ENCODE measurements at regions not wholly inside any gene's neighbourhood (a gene's known extent, or its start where the extent isn't known, plus 50 kb on each side); places are given as distances from the start of the nearest gene placed in this dataset.

DNA sequence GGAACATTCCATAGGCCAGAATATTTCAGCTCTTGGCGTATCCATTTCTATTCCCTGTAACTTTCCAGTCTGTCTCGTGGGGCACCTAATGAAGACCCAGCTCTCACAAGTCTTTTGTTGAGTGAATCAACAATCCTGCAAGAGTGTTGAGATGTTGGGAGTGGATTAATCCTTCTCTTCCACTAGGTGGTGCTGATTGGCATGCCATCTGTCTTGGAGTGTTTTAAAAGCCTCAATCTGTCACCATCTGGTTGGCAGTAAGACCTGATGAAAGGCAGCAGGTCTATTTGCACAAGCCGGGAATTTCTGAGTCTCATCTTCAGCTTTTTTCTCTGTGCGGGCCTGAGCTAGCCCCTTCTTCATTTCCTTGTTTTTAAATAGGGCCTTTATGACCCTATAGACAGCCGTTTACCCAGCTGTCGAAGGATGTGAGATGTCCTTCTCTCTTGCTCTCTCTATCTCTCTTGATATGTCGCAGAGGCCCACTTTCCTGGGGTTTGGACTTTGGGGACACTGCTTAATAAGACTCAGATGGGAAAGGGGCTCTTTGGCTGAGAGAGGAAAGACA, 180.5 kb downstream of the ZNF365 start:
- DNase-seq, result peak; percentile 11

DNA sequence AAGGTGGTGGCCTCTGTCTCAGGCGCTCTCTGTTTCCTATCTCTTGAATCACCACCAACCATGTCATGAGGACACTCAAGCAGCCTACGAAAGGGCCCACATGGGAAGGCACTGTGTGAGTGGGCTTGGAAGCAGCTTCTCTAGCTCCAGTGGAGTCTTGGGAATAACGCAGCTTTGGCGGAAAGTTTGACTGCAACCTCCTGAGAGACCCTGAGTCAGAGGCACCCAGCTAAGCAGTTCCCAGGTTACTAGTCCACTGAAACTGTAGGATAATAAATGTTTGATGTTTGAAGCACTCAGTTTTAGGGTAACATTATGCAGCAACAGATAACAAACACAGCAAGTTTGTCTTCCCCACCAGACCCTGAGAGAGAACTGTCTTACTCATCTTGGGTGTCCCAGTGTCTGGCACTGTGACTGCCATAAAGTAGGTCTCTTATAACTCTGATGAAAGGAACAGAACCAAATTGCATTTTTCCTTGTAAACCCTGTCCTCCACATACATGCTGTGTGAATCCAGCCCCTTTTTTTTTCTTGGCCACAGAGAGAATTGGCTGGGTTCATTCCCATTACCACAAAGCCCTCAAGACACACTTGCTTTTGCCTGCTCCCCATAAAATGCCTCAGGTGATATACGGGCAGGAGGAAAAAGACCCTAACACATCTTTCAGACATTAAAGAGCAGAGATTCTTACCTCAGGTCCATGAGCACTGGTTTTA, 185.5 kb downstream of the ZNF365 start:
- no peak for DNase-seq

DNA sequence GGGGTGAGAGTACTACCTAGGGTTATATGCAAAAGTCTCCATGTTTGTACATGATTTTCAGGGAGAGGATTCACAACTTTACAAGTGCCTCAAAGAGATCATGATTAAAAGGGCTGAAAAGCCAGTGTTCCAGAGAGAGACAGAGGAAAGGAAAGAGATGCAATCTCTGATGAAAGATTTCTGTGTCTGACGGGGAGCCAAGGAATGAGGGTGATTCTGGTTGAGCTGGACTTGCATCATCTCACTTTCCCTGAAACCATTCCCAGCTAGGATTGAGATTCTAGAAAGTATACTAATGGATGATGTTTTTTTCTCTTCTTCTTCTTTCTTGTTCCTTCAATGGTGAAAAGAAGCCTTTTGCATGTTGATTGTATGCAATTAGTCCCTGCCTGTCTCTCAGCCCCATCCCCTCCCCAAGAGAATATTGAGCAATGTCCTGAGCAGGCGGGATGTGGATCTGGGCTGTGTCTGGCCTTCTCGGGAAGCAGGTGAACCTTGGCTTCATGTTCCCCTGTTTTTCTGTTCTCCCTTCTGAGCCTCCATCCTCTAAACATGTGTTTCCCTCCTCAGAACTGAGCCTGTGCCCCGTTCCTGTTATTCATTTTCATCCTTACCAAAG, 186.1 kb downstream of the ZNF365 start:
- DNase-seq, result no peak

DNA sequence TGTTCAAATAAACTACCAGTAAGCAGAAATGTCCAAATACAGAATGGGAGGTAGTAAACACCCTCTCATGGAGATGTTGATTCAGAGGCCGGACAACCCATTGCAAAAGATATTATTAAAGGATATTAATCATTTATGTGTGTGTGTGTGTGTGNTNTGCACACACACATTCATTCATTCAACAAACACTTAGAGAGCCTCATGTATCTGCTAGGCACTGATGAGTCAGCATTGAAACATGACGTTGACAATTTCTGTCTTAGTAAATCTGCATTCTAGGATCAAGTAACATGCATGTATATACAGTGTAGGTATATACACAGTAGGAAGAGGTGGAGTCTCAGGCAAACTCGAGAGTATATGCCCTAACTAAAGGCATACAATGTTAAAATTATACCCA, 187.0 kb downstream of the ZNF365 start:
- DNase-seq, result no peak

DNA sequence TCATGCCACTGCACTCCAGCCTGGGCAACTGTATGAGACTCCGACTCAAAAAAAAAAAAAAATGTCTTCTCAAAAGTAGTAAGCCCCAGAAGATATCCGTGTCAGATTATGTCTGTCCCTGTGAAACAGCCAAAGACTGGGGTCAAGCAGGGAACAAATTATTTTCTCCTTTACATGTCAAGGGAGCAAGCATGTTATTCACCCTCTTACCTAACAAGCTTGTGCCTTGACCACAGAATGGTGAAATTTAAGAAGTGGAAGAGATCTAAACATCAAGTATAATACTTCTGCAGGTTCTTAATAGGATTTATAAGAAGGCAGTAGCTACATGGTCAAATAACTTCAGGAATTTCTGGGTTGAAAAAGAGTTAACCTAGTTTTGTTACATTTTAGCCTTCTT, 187.9 kb downstream of the ZNF365 start:
- DNase-seq, result no peak

DNA sequence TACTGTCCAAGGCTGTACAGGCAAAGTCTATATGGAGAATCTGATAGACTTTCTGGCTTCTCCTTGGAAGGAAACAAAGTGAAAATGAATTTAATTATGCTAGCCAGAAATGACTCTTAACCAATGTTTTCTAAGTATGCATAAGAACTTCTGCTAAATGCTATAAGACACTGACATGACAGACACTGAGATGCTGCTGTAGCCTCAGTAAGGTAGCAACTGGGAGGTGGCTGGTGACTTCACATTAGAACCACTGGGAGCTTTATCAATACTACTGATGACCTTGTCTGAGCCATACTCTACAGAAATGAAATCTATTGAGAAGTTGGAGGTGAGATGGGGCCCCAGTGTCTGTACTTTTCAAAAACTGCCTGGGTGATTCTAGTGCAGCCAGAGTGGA, 188.6 kb downstream of the ZNF365 start:
- no peak for DNase-seq

DNA sequence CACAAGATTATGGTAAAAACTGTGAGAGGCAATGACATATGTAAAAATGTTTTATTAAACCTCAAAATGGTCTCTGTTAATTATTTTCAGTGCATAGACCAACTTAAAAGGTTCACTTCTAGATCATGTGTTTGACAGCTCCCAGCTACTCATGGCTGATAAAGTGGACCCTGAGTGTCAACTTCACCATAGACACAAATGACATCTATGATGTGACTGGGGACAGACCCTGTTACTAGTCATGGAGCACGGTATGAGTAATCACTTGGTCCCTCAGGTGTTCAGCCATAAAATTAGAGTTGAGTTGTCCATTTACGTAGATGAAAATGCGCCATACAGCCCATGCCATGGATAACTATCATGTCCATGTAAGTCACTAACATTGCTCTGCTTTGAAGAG, 199.8 kb downstream of the ZNF365 start:
- no peak for DNase-seq

DNA sequence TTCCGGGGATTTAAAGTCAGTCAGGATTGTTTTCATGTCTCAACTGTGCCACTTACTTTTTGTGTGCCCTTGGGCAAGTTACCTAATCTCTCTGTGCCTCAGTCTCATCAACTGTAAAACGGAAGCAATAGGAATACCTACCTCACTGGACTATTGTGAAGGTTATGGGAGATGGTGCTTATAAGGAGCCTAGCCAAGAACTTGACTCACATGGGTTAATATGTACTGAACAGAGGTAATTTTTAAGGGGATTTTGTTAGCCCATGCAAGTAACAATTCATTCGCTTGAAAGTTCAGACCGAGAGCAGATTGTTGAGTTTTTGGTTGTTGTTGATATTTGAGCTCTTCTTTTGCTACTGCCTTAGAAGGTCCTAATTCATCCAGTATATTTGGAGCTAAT, 202.9 kb downstream of the ZNF365 start:
- no peak for DNase-seq

DNA sequence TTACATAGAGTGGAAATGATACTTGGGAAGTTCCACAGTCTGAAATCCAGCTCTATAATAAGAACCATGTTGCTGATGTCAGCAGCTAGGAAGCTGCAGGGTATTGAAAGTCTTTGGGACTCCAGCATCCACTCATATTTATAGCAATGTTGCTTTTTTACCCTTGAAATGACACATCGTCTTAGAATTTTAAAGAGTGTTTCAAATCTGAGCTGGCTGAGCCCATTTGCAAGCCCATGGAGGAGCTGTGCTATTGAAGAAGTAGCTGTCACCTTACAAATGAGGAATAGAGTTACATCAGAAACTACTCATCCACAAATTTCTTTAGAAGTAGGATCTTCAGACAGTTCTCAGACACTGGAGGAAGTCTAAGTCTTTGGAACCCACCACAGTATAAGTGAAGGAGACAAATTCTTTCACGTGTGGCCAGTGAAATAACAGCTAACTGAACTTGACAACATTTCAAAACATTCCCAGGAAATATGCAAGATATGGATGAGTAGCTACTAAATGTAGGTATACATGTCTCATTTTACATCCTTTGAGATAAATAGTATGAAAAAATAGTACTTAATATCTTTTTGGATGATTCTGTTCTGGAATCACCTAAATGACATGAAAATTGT, 203.6 kb downstream of the ZNF365 start:
- no peak for DNase-seq

DNA sequence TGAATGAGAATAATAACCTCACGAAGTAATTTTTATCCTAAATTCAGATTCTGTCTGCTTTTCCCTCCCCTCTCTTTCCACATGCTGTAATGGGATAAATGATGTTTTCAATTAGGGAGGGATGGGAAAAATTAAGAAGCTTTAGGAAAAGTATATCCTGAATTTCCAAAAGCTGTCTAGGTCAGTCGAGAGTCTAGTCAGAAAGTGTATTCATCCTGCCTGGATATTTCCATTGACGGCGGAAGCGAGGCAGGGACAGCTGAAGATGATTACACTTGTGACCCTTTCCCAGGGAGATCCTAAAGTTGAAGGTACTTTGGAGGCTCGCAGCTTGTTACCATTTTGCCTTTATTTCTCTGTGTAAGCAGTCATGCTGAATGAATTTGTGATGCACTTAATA, 204.1 kb downstream of the ZNF365 start:
- DNase-seq, result no peak

DNA sequence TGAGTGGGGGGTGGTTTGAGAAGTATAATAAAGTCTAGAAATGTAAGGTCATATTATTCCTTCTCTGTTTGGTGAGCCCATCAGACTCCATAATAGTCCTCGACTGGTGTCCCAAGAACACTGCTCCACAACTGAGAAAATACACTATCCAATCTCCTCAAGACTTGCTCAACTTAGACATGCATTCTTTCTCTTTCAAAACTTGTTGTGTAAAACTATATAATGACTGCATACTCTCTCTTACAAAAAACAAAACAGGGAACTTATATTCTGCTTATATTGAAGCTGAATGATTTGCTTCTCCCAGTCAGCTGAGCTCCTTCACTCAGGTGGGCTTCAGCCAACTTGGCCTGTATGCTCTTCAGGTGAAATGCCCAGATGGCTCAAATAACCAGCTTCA, 204.7 kb downstream of the ZNF365 start:
- DNase-seq, result no peak

DNA sequence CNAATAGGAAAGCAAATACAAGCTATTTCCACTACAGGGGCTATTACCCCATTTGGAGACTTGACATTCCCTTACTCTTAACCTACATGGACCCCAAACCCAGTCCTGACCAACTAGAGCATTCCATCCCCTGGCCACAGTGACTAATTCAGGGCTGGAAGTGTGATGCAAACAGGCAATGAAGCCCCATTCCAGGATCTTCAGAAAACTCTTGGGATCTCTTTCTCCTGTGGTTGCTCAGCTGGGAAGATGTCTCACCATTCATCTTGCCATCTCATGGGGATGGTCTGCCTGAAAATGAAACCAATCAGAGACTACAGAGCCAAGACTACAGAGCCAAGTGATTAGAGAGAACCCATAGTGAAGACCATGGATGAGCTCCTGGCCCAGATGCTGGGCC, 206.2 kb downstream of the ZNF365 start:
- no peak for DNase-seq

DNA sequence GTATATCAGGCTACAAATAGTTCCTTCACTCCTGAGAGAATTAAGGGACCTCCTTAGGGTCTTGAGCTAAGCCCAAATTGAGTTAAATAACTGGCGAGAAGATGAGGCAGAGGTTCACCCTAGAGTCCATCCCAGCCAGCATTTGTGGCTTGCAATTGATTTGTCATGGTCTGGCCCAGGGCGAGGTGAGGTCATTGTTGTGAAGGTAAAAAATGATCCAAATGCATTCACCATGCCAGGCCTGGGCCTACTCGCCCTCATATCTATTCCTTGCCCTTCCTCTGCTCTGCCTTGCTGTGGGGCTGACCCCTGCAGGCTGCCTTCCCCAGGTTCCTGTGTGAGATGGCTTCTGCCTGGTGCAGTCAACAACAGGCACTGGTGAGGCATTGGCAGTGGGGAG, 207.2 kb downstream of the ZNF365 start:
- DNase-seq, result no peak

DNA sequence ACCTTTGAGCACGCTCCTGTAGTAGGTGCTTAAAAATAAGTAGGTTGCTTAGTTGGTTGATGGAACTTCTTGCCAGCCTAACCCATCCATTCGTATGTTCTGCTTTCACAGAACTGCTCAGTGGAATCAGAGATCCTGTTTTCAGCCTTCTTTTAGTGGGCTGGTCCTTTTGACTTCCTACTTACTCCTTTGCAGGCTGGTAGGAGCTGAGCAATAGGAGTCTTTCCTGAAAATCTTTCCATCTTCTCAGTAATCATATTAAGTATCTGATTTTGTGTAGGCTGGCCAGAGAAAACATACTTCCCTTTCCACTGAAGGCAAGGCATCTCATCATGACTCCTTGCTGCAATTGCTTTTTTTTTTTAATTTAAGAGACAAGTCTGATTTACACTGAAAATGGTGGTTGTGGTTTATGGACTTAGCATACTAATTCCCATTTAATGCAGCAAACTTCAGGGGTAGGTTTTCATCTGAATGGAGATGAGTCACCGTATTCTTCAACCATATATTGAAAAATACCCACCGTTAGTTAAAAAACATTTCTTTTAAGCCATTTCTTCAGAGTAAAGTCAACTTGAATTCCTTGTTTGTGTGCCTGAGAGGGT, 208.0 kb downstream of the ZNF365 start:
- no peak for DNase-seq

DNA sequence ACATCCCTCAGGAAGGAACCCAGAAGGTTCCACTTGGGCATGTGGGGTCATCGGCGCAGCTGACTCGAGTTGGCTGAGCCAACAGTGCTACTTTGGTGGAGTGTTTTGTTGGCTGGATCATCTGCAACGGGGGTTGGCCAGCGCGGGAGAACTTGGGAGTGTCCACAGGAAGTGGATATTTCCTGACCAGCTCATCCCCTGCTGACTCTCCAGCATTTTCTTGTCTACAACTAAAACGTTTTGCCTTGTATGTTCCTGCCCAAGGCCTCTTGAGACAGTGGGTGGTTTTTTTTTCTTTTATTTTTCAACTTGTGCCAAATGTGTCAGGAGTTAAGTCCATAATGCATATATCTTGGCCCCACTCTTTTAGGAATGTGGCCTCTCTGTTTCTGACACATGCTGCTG, 208.6 kb downstream of the ZNF365 start:
- no peak for DNase-seq

DNA sequence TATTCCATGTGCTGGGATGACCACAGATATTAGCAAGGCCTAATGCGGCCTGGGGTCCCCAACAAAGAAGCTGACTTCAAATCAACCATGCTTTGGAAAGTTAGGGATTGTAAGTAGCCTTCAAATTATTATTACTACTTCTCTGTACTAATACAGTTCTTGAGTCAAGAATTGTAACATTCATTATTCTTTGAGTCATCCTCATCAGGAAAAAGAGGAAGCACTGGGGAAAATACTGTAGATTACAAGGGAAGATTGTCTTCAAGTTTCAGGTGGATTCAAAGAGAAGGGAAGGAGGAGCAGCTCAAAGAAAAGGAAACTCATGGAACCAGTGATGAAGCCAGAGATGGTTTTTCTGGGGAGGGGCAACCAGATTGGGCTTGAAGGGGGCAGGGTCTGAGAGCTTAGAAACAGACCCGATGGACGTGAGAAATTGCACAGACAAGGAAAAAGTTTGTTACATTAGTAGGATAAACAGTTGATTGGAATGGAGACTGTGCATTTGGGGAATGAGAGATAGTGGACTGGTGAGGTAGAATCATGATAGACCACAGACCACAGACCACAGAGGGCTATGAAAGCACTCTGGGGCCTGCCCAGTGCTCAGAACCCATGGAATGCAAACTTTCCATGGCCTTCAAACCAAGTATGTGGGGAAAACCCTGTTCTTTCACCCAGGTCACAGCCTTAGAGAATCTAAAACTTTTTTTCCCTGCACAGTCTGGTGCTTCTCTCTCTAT, 209.9 kb downstream of the ZNF365 start:
- no peak for DNase-seq

DNA sequence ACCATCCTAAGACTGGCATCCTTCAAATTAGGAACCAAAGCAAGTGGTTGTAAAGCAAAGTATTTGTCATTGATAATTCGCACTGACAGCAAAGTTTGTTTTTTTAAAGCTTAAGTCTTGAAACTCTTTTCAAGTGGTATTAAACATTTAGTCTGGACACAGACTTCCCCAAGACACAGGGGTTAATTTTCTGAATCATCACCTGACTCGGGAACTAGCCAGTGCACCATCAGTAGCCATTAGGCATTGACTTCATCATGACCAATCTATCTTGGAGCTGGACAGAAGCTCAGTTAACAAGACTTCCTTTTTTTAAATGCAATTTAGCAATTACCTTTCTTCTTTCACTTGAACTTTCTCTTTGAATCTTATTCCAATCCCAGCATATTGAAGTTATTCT, 210.6 kb downstream of the ZNF365 start:
- DNase-seq, result no peak

DNA sequence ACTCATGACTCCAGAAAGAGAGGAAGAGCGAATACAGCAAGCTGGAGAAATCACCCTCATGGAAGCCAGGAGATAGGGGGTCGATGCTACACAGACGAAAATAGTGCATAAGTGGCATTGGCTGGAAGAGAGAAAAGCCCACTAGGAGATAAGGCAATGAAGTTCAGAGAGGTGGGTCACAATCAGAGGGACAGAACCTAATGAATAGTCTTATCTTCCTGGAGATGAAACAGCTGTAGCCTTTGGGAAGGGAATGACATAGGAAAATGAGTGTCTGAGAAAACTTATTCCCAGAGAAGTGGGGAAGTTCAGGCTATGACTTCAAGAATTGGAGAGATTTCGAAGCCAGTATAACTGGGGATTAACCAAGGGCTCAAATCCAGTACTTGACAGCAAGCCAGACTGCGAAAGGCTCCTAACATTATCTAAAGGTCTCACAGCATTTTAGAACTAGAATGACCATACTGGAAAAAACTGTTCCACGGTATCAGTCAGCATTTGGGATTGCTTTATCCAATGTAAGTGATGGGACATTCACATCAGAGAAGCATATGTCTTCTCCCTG, 211.1 kb downstream of the ZNF365 start:
- DNase-seq, result no peak

DNA sequence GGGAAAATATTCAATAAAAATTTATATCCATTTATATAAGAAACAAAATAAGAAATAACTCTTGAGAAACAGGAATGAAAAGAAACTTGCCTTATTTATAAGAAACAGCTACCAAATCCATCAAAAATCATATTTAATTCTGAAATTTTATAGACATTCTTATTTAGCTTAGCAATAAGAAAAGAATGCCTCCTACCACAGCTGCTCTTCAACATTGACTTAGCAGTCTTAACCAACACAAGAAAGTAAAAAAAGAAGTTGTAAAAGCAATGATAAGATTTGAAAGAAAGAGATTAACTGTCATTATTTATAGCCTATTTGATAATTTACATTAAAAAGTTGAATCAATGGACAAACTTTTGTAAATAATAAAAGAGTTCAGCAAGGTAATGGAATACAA, 212.8 kb downstream of the ZNF365 start:
- DNase-seq, result no peak

DNA sequence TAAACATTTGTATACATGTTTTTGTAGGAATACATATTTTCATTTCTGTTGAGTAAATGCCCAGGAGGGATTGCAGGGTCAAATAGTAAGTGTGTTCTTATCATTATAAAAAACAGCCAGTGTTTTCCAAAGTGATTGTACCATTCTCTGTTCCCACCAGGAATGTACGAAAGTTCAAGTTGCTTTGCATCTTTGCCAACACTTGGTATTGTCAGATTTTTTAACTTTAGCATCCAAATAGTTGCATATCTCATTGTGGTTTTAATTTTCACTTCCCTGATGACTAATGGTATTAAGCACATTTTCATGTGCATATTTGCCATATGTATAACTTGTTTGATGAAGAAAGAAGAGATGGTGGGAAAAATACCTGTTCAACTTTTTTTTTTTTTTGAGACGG, 213.9 kb downstream of the ZNF365 start:
- DNase-seq, result no peak

DNA sequence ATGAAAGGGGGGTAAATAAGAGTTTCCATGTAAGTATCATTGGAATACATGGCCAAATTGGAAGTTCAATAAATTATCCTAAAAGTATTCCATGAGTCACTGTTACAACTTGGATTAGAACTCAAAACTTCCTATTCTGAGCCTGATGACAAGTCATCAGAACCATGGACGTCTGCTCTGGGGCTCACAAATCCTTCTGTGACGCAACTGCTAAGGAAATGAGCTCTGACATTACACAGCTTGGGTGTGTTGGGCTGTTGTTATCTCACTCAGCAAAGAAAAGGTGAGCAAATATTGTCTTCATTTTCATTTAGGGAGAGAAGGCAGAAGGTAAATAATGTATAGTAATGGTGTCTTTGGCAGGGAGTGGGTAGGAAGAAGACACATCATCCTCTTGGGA, 214.8 kb upstream of the ADO start:
- no peak for DNase-seq

DNA sequence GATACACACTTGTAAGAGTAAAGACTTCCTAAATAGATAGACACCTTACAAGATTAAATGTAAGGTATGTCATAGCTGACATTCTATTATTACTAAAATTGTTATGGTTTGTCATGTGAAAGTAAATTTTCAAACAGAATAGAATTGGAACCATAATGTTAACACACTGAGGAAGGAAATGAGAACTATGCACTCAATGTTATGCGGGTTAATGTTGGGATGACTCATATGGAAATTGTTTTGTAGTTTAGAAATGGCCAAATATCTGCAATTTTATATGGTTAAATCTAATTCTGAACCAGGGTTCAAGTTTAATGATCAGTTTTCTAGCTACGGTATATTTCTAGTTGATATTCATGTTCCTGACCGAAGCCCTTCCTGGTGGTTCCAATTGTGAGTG, 214.2 kb upstream of the ADO start:
- DNase-seq, result no peak

DNA sequence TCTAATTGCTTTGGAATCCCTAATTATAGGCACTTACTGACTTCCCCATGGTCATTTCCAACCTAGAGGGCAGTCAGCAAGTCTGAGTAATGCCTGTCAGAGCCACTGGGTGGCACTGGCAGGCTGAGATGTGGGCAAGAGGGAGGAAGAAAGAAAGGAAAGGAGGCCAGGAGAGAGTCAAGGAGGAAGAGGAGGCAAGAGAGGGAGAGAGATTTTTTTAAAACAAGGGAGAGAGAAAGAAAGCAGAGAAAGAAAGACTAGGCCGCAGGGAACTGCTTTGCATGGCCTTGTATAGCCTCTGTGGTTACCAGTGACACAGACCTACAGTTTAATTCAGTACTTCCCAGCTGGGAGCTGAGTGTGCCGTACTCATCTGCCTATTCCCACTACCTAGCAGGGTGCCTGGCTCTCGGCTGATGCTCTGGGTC, 210.4 kb upstream of the ADO start:
- DNase-seq, result peak; percentile 40
